ENCODE measurements at regions not wholly inside any gene's neighbourhood (a gene's known extent, or its start where the extent isn't known, plus 50 kb on each side); places are given as distances from the start of the nearest gene placed in this dataset.

- TF ChIP-seq, protein P1, sequence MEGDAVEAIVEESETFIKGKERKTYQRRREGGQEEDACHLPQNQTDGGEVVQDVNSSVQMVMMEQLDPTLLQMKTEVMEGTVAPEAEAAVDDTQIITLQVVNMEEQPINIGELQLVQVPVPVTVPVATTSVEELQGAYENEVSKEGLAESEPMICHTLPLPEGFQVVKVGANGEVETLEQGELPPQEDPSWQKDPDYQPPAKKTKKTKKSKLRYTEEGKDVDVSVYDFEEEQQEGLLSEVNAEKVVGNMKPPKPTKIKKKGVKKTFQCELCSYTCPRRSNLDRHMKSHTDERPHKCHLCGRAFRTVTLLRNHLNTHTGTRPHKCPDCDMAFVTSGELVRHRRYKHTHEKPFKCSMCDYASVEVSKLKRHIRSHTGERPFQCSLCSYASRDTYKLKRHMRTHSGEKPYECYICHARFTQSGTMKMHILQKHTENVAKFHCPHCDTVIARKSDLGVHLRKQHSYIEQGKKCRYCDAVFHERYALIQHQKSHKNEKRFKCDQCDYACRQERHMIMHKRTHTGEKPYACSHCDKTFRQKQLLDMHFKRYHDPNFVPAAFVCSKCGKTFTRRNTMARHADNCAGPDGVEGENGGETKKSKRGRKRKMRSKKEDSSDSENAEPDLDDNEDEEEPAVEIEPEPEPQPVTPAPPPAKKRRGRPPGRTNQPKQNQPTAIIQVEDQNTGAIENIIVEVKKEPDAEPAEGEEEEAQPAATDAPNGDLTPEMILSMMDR (IDR thresholded peaks at IDR 0.05; ENCODE audit: low read length), result no peak
- no peak for TF ChIP-seq EZH2phosphoT487 (IDR thresholded peaks at IDR 0.05; ENCODE audit: low read length)
Measured at GRCh38 chr13:33717775-33718174, 100.2 kb upstream of the RFC3 start.
